ENCODE measurements at regions not wholly inside any gene's neighbourhood (a gene's known extent, or its start where the extent isn't known, plus 50 kb on each side); places are given as distances from the start of the nearest gene placed in this dataset.
"Not testable (repeated sequence)": the region's sequence is repeated elsewhere in the genome, so short reads cannot be mapped to it uniquely, and the experiment has no call there.

GRCh38 chr20:40050596-40050995 lies 638.4 kb downstream of the MAFB start:
- no peak for DNase-seq

- DNase-seq = no peak
Measured at GRCh38 chr20:40049854-40050253, 639.2 kb downstream of the MAFB start.

GRCh38 chr20:40046703-40047102 lies 642.3 kb downstream of the MAFB start:
- no peak for DNase-seq

GRCh38 chr20:40037511-40037910 lies 651.5 kb downstream of the MAFB start:
- DNase-seq = no peak

GRCh38 chr20:40029589-40029988 lies 659.4 kb downstream of the MAFB start:
- DNase-seq = no peak

GRCh38 chr20:40019510-40019909 lies 669.5 kb downstream of the MAFB start:
- DNase-seq = no peak

- DNase-seq = no peak
Measured at GRCh38 chr20:40017765-40018164, 671.3 kb downstream of the MAFB start.

GRCh38 chr20:40016890-40017289 lies 672.1 kb downstream of the MAFB start:
- DNase-seq = no peak

- no peak for DNase-seq
Measured at GRCh38 chr20:40016392-40016791, 672.6 kb downstream of the MAFB start.

- DNase-seq = not testable (repeated sequence)
Measured at GRCh38 chr20:40012026-40012425, 677.0 kb downstream of the MAFB start.

- DNase-seq = no peak
Measured at GRCh38 chr20:40010483-40010882, 678.6 kb downstream of the MAFB start.

GRCh38 chr20:40009542-40009941 lies 679.5 kb downstream of the MAFB start:
- no peak for DNase-seq

- DNase-seq = no peak
Measured at GRCh38 chr20:40008177-40008576, 680.9 kb downstream of the MAFB start.

- no peak for DNase-seq
Measured at GRCh38 chr20:40006168-40006860, 682.7 kb downstream of the MAFB start.

GRCh38 chr20:40004092-40004491 lies 684.9 kb downstream of the MAFB start:
- DNase-seq = not testable (repeated sequence)

- DNase-seq = no peak
Measured at GRCh38 chr20:39993742-39994141, 695.3 kb downstream of the MAFB start.

- no peak for DNase-seq
Measured at GRCh38 chr20:39990692-39991091, 698.3 kb downstream of the MAFB start.

- no peak for DNase-seq
Measured at GRCh38 chr20:39988991-39989390, 700.0 kb downstream of the MAFB start.

GRCh38 chr20:39986173-39986904 lies 702.7 kb downstream of the MAFB start:
- peak; percentile 28 for DNase-seq

GRCh38 chr20:39985271-39985827 lies 703.7 kb downstream of the MAFB start:
- no peak for DNase-seq

- no peak for DNase-seq
Measured at GRCh38 chr20:39983655-39984054, 705.4 kb downstream of the MAFB start.

- DNase-seq = no peak
Measured at GRCh38 chr20:39983183-39983582, 705.9 kb downstream of the MAFB start.

- no peak for DNase-seq
Measured at GRCh38 chr20:39974966-39975501, 714.0 kb downstream of the MAFB start.
